ENCODE measurements at regions not wholly inside any gene's neighbourhood (a gene's known extent, or its start where the extent isn't known, plus 50 kb on each side); places are given as distances from the start of the nearest gene placed in this dataset.

DNA sequence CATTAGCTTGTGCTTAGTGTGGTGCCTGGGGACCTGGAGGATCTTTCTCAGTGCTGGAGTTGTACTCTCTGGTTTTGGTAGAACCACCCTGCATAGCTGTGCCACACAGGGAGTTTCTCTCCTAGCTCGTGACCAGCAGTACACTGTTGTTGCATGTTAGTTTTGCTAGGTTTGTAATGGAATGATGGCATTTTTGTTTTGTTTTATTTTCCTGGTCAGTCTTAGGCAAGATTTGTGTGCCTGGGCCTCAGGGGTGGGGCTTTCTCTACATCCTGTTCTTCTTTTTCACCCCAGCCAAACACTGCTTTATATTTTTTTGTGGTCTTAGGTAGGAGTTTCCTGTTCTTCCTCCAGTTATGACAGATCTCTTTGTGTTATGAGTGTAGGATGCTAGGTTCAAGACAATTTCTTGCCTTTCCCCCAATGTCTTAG is 534.5 kb upstream of the KCNMB2 start:
- TF ChIP-seq CTCF (IDR thresholded peaks at IDR 0.05) = no peak
- no peak for TF ChIP-seq POLR2A (IDR thresholded peaks at IDR 0.05)
